Ascending aorta (tissue), 2 donors: ENCODE measurements at regions not wholly inside any gene's neighbourhood (a gene's known extent, or its start where the extent isn't known, plus 50 kb on each side); places are given as distances from the start of the nearest gene placed in this dataset.
"Not testable (repeated sequence)": the region's sequence is repeated elsewhere in the genome, so short reads cannot be mapped to it uniquely, and the experiment has no call there.

ENCODE experiments used
- DNase-seq, 2 donors: peaks; one replicate each; pipeline ENCODE4 v3.0.0-alpha.2; 2019; ENCODE audit warnings: low spot score in 2 of 2
- H3K27ac ChIP-seq, 2 donors: fragments of 200-600 bp; sonication (generic); one replicate each; pipeline ENCODE4 v1.5.1; 2016 to 2017; ENCODE audit warnings: mild to moderate bottlenecking in 1 of 2
- H3K27me3 ChIP-seq: fragments of 200-600 bp; sonication (generic); one replicate; pipeline ENCODE4 v1.5.1; 2017
- H3K36me3 ChIP-seq, 2 donors: fragments of 200-600 bp; sonication (generic); one replicate each; pipeline ENCODE4 v1.5.1; 2016
- H3K4me1 ChIP-seq, 2 donors: fragments of 200-600 bp; sonication (generic); one replicate each; pipeline ENCODE4 v1.5.1; 2016 to 2017; ENCODE audit warnings: mild to moderate bottlenecking in 1 of 2
- H3K4me3 ChIP-seq, 2 donors: fragments of 200-600 bp; sonication (generic); one replicate each; pipeline ENCODE4 v1.5.1; 2016 to 2017; ENCODE audit warnings: mild to moderate bottlenecking in 1 of 2
- H3K9me3 ChIP-seq, 2 donors: fragments of 200-600 bp; sonication (generic); one replicate each; pipeline ENCODE4 v1.5.1; 2016
- intact Hi-C: fragments of 100-400 bp; cut with DNase I; formaldehyde crosslinking; loops from one replicate; pipeline ENCODE4 v1.15.1; 2023
- TF ChIP-seq, protein P1 (sequence below), 3 experiments: fragments of 200-600 bp in 2 of 3; fragments of 450-650 bp in 1 of 3; sonication (generic) in 2 of 3; IDR thresholded peaks; one replicate each; pipeline ENCODE4 v1.5.1; 2016 to 2019; ENCODE audit warnings: antibody characterized with exemption in 3 of 3, mild to moderate bottlenecking in 1 of 3, moderate library complexity in 1 of 3

- H3K27me3 ChIP-seq: no peaks in the 10 kb centered on the region
- no peaks in the 10 kb centered on the region for H3K9me3 ChIP-seq
- H3K4me1 ChIP-seq: no peaks in the 10 kb centered on the region
- intact Hi-C loops: no loop called here
- DNase-seq: no peak
- TF ChIP-seq, protein P1, sequence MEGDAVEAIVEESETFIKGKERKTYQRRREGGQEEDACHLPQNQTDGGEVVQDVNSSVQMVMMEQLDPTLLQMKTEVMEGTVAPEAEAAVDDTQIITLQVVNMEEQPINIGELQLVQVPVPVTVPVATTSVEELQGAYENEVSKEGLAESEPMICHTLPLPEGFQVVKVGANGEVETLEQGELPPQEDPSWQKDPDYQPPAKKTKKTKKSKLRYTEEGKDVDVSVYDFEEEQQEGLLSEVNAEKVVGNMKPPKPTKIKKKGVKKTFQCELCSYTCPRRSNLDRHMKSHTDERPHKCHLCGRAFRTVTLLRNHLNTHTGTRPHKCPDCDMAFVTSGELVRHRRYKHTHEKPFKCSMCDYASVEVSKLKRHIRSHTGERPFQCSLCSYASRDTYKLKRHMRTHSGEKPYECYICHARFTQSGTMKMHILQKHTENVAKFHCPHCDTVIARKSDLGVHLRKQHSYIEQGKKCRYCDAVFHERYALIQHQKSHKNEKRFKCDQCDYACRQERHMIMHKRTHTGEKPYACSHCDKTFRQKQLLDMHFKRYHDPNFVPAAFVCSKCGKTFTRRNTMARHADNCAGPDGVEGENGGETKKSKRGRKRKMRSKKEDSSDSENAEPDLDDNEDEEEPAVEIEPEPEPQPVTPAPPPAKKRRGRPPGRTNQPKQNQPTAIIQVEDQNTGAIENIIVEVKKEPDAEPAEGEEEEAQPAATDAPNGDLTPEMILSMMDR (IDR thresholded peaks at IDR 0.05): no peak
- H3K36me3 ChIP-seq: no peaks in the 10 kb centered on the region
- H3K27ac ChIP-seq: no peak overlapping the region
- H3K4me3 ChIP-seq: no peak overlapping the region
Observed at GRCh38 chrX:53883196-53883595, 161.1 kb downstream of the PHF8 start.

- no peak overlapping the region for H3K4me3 ChIP-seq
- TF ChIP-seq, protein P1 (IDR thresholded peaks at IDR 0.05): no peak
- intact Hi-C loops: no loop called here
- H3K27ac ChIP-seq: no peak overlapping the region
- H3K36me3 ChIP-seq: no peaks in the 10 kb centered on the region
- no peaks in the 10 kb centered on the region for H3K27me3 ChIP-seq
- DNase-seq: no peak
- H3K4me1 ChIP-seq: no peaks in the 10 kb centered on the region
- no peaks in the 10 kb centered on the region for H3K9me3 ChIP-seq
Observed at GRCh38 chrX:53882331-53882730, 161.9 kb downstream of the PHF8 start.

- H3K36me3 ChIP-seq, H3K4me3 ChIP-seq, H3K9me3 ChIP-seq, DNase-seq, H3K27ac ChIP-seq, H3K27me3 ChIP-seq, H3K4me1 ChIP-seq, intact Hi-C loops: not testable (repeated sequence)
Observed at GRCh38 chrX:53880786-53881185, 163.5 kb downstream of the PHF8 start.

- TF ChIP-seq, protein P1 (IDR thresholded peaks at IDR 0.05): no peak
- Histone ChIP-seq H3K27ac (no peak overlapping the region), H3K4me3 (no peak overlapping the region), H3K27me3 (no peaks in the 10 kb centered on the region), H3K36me3 (no peaks in the 10 kb centered on the region), H3K9me3 (no peaks in the 10 kb centered on the region), H3K4me1 (no peaks in the 10 kb centered on the region)
- no peak for DNase-seq
- intact Hi-C loops: no loop called here
Observed at GRCh38 chrX:53859890-53860289, 173.4 kb upstream of the HUWE1 start.

GRCh38 chrX:53831662-53832635 is 145.4 kb upstream of the HUWE1 start:
- Histone ChIP-seq H3K9me3 (no peaks in the 10 kb centered on the region), H3K36me3 (no peaks in the 10 kb centered on the region), H3K4me1 (no peaks in the 10 kb centered on the region), H3K4me3 (no peak overlapping the region), H3K27ac (no peak overlapping the region), H3K27me3 (no peaks in the 10 kb centered on the region)
- TF ChIP-seq, protein P1 (IDR thresholded peaks at IDR 0.05): no peak
- intact Hi-C loops: no loop called here
- no peak for DNase-seq

GRCh38 chrX:53824686-53825085 is 138.2 kb upstream of the HUWE1 start:
- TF ChIP-seq, protein P1 (IDR thresholded peaks at IDR 0.05): no peak
- intact Hi-C loops: no loop called here
- H3K27me3 ChIP-seq: no peaks in the 10 kb centered on the region
- no peak overlapping the region for H3K27ac ChIP-seq
- H3K4me1 ChIP-seq: no peaks in the 10 kb centered on the region
- DNase-seq: no peak
- no peaks in the 10 kb centered on the region for H3K36me3 ChIP-seq
- H3K4me3 ChIP-seq: no peak overlapping the region
- no peaks in the 10 kb centered on the region for H3K9me3 ChIP-seq

- intact Hi-C loops, H3K4me1 ChIP-seq, H3K36me3 ChIP-seq, H3K9me3 ChIP-seq, H3K27ac ChIP-seq, H3K27me3 ChIP-seq, H3K4me3 ChIP-seq, DNase-seq: not testable (repeated sequence)
Observed at GRCh38 chrX:53818115-53818514, 131.6 kb upstream of the HUWE1 start.
